Upper lobe of left lung (tissue), 6 donors: ENCODE measurements at regions not wholly inside any gene's neighbourhood (a gene's known extent, or its start where the extent isn't known, plus 50 kb on each side); places are given as distances from the start of the nearest gene placed in this dataset.

ENCODE experiments used
- ATAC-seq, 2 donors: fragments of 200-7000 bp; cut with Tn5 transposase; one replicate each; pipeline ENCODE4 v1.9.1; 2022; ENCODE audit warnings: mild to moderate bottlenecking in 2 of 2, moderate library complexity in 2 of 2; ENCODE audit not compliant: low FRiP score in 2 of 2
- DNase-seq, 2 donors: peaks; one replicate each; pipeline ENCODE4 v3.0.0-alpha.2; 2019 to 2020
- H3K27ac ChIP-seq, 4 donors: fragments of 200-600 bp; sonication (generic); one replicate each; pipeline ENCODE4 v1.5.1; 2016 to 2019
- H3K27me3 ChIP-seq, 4 donors: fragments of 200-600 bp; sonication (generic); one replicate each; pipeline ENCODE4 v1.5.1; 2017 to 2019
- H3K36me3 ChIP-seq, 4 donors: fragments of 200-600 bp; sonication (generic); one replicate each; pipeline ENCODE4 v1.5.1; 2016 to 2019
- H3K4me1 ChIP-seq, 4 donors: fragments of 200-600 bp; sonication (generic); one replicate each; pipeline ENCODE4 v1.5.1; 2018 to 2019
- H3K4me3 ChIP-seq, 4 donors: fragments of 200-600 bp; sonication (generic); one replicate each; pipeline ENCODE4 v1.5.1; 2017 to 2019; ENCODE audit warnings: mild to moderate bottlenecking in 2 of 4, moderate library complexity in 1 of 4
- H3K9me3 ChIP-seq, 4 donors: fragments of 200-600 bp; sonication (generic); one replicate each; pipeline ENCODE4 v1.5.1; 2018 to 2019
- CTCF ChIP-seq, 6 experiments: fragments of 450-650 bp in 4 of 6; fragments of 200-600 bp in 2 of 6; sonication (generic) in 2 of 6; IDR thresholded peaks; one replicate each; pipeline ENCODE4 v1.5.1; 2016 to 2019; ENCODE audit warnings: antibody characterized with exemption in 6 of 6
- EP300 ChIP-seq, 4 donors: sonication (generic); formaldehyde crosslinking; IDR thresholded peaks; one replicate each; pipeline ENCODE4 v1.5.1; 2017; ENCODE audit warnings: antibody characterized with exemption in 4 of 4, control low read depth in 2 of 4
- POLR2A ChIP-seq, 4 donors: fragments of 450-650 bp; IDR thresholded peaks; one replicate each; pipeline ENCODE4 v1.5.1; 2016 to 2017; ENCODE audit warnings: antibody characterized with exemption in 4 of 4, mild to moderate bottlenecking in 2 of 4
- POLR2AphosphoS5 ChIP-seq, 2 donors: sonication (generic); formaldehyde crosslinking; IDR thresholded peaks; one replicate each; pipeline ENCODE4 v1.5.1; 2017; ENCODE audit warnings: antibody characterized with exemption in 2 of 2
- WGBS, 2 donors: methylation state at CpG; one replicate each; pipeline ENCODE4 v1.1.5; 2017 to 2018; 5-methylcytosine and 5-hydroxymethylcytosine counted together
- donor health status: DM: no; HTN: no; CAD: no; lungs with moderate emphysema.
- donor health status: DM: no; HTN: yes; CAD: no; lungs with severe emphysema.

- Histone ChIP-seq H3K27me3 (no peaks in the 10 kb centered on the region), H3K36me3 (no peaks in the 10 kb centered on the region), H3K9me3 (no peaks in the 10 kb centered on the region), H3K27ac (no peak overlapping the region), H3K4me1 (no peaks in the 10 kb centered on the region), H3K4me3 (no peak overlapping the region)
- 83 to 85% methylated on average over 6 to 8 of the region's 8 CpGs for WGBS, 2 donors
- TF ChIP-seq POLR2A (IDR thresholded peaks at IDR 0.05): no peak
- DNase-seq (no peak), ATAC-seq (peak in 1 of 2 donors; percentile 16)
Observed at GRCh38 chr10:128921389-128922022, 545.5 kb upstream of the MGMT start.

GRCh38 chr10:128922172-128922571 is 544.9 kb upstream of the MGMT start:
- 52% methylated on average over 2 of the region's 2 CpGs; no CpG with 5 or more reads in 1 of the 2 donors for whole genome bisulfite sequencing, 2 donors

GRCh38 chr10:128922619-128923196 is 544.3 kb upstream of the MGMT start:
- DNase-seq (peak in 1 of 2 donors; percentile 60), ATAC-seq (no peak)
- Histone ChIP-seq H3K27ac (no peak overlapping the region), H3K4me3 (no peak overlapping the region), H3K27me3 (no peaks in the 10 kb centered on the region), H3K36me3 (no peaks in the 10 kb centered on the region), H3K9me3 (no peaks in the 10 kb centered on the region), H3K4me1 (peaks cover 0 to 6% (median 1%) of the 10 kb centered on the region in 4 donors)
- TF ChIP-seq POLR2AphosphoS5 (IDR thresholded peaks at IDR 0.05) (no peak), EP300 (IDR thresholded peaks at IDR 0.05) (no peak), POLR2A (IDR thresholded peaks at IDR 0.05) (no peak), CTCF (IDR thresholded peaks at IDR 0.05) (no peak)
- 54 to 69% methylated on average over 10 to 11 of the region's 11 CpGs for WGBS, 2 donors

More at GRCh38 chr10:128922172-128922571, 544.9 kb upstream of the MGMT start:
- Histone ChIP-seq H3K27ac (no peak overlapping the region), H3K9me3 (no peaks in the 10 kb centered on the region), H3K4me1 (peaks cover 0 to under 1% (median 0%) of the 10 kb centered on the region in 4 donors), H3K4me3 (no peak overlapping the region), H3K36me3 (no peaks in the 10 kb centered on the region), H3K27me3 (no peaks in the 10 kb centered on the region)
- peak in 1 of 2 donors; percentile 34 for TF ChIP-seq POLR2AphosphoS5 (IDR thresholded peaks at IDR 0.05)
- no peak for TF ChIP-seq POLR2A (IDR thresholded peaks at IDR 0.05)
- TF ChIP-seq EP300 (IDR thresholded peaks at IDR 0.05): peak in 1 of 4 donors; percentile 8
- ATAC-seq (peak in 1 of 2 donors; percentile 28), DNase-seq (no peak)

- WGBS, 2 donors: 89 to 100% methylated on average over 2 to 4 of the region's 4 CpGs
- Histone ChIP-seq H3K27ac (no peak overlapping the region), H3K9me3 (no peaks in the 10 kb centered on the region), H3K4me3 (no peak overlapping the region), H3K4me1 (peaks cover 0 to 9% (median 1%) of the 10 kb centered on the region in 4 donors), H3K27me3 (no peaks in the 10 kb centered on the region), H3K36me3 (no peaks in the 10 kb centered on the region)
- ATAC-seq: no peak
- TF ChIP-seq EP300 (IDR thresholded peaks at IDR 0.05) (no peak), CTCF (IDR thresholded peaks at IDR 0.05) (no peak), POLR2AphosphoS5 (IDR thresholded peaks at IDR 0.05) (no peak), POLR2A (IDR thresholded peaks at IDR 0.05) (no peak)
- DNase-seq: no peak
Observed at GRCh38 chr10:128924918-128925317, 542.1 kb upstream of the MGMT start.

GRCh38 chr10:128926711-128927110 is 540.3 kb upstream of the MGMT start:
- no peak overlapping the region for H3K27ac ChIP-seq
- no peak overlapping the region for H3K4me3 ChIP-seq
- no peaks in the 10 kb centered on the region for H3K36me3 ChIP-seq
- H3K4me1 ChIP-seq: peaks cover 0 to 9% (median 1%) of the 10 kb centered on the region in 4 donors
- 75 to 78% methylated on average over 11 of the region's 11 CpGs for WGBS, 2 donors
- DNase-seq (no peak), ATAC-seq (peak in 1 of 2 donors; percentile 25)
- no peaks in the 10 kb centered on the region for H3K27me3 ChIP-seq
- no peak for TF ChIP-seq POLR2A (IDR thresholded peaks at IDR 0.05)
- TF ChIP-seq POLR2AphosphoS5 (IDR thresholded peaks at IDR 0.05): no peak
- no peak for TF ChIP-seq EP300 (IDR thresholded peaks at IDR 0.05)
- TF ChIP-seq CTCF (IDR thresholded peaks at IDR 0.05): no peak
- no peaks in the 10 kb centered on the region for H3K9me3 ChIP-seq
